ENCODE measurements at regions not wholly inside any gene's neighbourhood (a gene's known extent, or its start where the extent isn't known, plus 50 kb on each side); places are given as distances from the start of the nearest gene placed in this dataset.

DNA sequence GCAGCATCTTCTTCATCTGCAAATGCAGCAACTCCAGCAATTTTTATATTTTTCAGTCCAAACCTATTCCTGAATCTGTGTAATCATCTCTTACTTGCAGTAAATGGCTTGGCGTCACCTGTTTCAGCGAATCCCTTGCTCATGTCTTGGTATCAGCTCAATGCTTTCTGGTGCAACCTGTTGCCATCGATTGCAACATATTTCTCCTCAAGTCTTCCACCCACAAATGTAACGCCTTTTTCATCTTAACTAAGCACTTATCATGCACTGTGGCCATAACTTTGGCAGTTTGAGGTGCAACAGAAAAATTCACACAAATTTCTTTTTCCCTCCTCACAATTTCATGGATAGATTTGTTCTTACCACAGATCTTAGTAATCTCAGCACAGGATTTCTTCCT, 168.3 kb downstream of the HERPUD2 start:
- TF ChIP-seq EZH2phosphoT487 (conservative IDR thresholded peaks at IDR 0.05; ENCODE audit: low read length) = no peak
- TF ChIP-seq, protein P1, sequence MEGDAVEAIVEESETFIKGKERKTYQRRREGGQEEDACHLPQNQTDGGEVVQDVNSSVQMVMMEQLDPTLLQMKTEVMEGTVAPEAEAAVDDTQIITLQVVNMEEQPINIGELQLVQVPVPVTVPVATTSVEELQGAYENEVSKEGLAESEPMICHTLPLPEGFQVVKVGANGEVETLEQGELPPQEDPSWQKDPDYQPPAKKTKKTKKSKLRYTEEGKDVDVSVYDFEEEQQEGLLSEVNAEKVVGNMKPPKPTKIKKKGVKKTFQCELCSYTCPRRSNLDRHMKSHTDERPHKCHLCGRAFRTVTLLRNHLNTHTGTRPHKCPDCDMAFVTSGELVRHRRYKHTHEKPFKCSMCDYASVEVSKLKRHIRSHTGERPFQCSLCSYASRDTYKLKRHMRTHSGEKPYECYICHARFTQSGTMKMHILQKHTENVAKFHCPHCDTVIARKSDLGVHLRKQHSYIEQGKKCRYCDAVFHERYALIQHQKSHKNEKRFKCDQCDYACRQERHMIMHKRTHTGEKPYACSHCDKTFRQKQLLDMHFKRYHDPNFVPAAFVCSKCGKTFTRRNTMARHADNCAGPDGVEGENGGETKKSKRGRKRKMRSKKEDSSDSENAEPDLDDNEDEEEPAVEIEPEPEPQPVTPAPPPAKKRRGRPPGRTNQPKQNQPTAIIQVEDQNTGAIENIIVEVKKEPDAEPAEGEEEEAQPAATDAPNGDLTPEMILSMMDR (IDR thresholded peaks at IDR 0.05; ENCODE audit: insufficient read depth, low read length, poor library complexity, severe bottlenecking) = no peak

GRCh38 chr7:35524112-35524804, 170.7 kb downstream of the HERPUD2 start:
- TF ChIP-seq, protein P1 (IDR thresholded peaks at IDR 0.05; ENCODE audit: insufficient read depth, low read length, poor library complexity, severe bottlenecking) = no peak
- no peak for TF ChIP-seq EZH2phosphoT487 (conservative IDR thresholded peaks at IDR 0.05; ENCODE audit: low read length)
- no peaks in the 10 kb centered on the region for H3K9me2 ChIP-seq (replicated peaks; ENCODE audit: insufficient read depth, low read length)
- H3K9me3 ChIP-seq (ENCODE audit: insufficient read depth, low read length) = no peaks in the 10 kb centered on the region
- H3K79me2 ChIP-seq (ENCODE audit: insufficient read depth, low read length) = no peaks in the 10 kb centered on the region
- H4K20me1 ChIP-seq (ENCODE audit: low read depth, low read length) = no peaks in the 10 kb centered on the region
- no peak overlapping the region for H3K4me2 ChIP-seq (ENCODE audit: low read depth, low read length, poor library complexity, severe bottlenecking)
- no peak overlapping the region for H2AFZ ChIP-seq (ENCODE audit: low read depth, low read length, severe bottlenecking)
- H3K27ac ChIP-seq (ENCODE audit: low read depth, low read length) = no peak overlapping the region
- no peak overlapping the region for H3K9ac ChIP-seq (ENCODE audit: low read length)
- H3K4me3 ChIP-seq (ENCODE audit: insufficient read depth, low read length, poor library complexity, severe bottlenecking) = no peak overlapping the region
- H3K27me3 ChIP-seq (ENCODE audit: low read length) = no peaks in the 10 kb centered on the region
- H3K36me3 ChIP-seq (ENCODE audit: low read length) = no peaks in the 10 kb centered on the region
- H3F3A ChIP-seq (ENCODE audit: insufficient read depth) = no peaks in the 10 kb centered on the region

More for the DNA sequence above, 168.3 kb downstream of the HERPUD2 start:
- H3K4me3 ChIP-seq (ENCODE audit: insufficient read depth, low read length, poor library complexity, severe bottlenecking) = no peak overlapping the region
- H3K9me2 ChIP-seq (replicated peaks; ENCODE audit: insufficient read depth, low read length) = no peaks in the 10 kb centered on the region
- H4K20me1 ChIP-seq (ENCODE audit: low read depth, low read length) = no peaks in the 10 kb centered on the region
- no peaks in the 10 kb centered on the region for H3K9me3 ChIP-seq (ENCODE audit: insufficient read depth, low read length)
- H3K9ac ChIP-seq (ENCODE audit: low read length) = no peak overlapping the region
- no peaks in the 10 kb centered on the region for H3F3A ChIP-seq (ENCODE audit: insufficient read depth)
- H2AFZ ChIP-seq (ENCODE audit: low read depth, low read length, severe bottlenecking) = no peak overlapping the region
- H3K27ac ChIP-seq (ENCODE audit: low read depth, low read length) = no peak overlapping the region
- no peaks in the 10 kb centered on the region for H3K27me3 ChIP-seq (ENCODE audit: low read length)
- no peak overlapping the region for H3K4me2 ChIP-seq (ENCODE audit: low read depth, low read length, poor library complexity, severe bottlenecking)
- no peaks in the 10 kb centered on the region for H3K79me2 ChIP-seq (ENCODE audit: insufficient read depth, low read length)
- H3K36me3 ChIP-seq (ENCODE audit: low read length) = no peaks in the 10 kb centered on the region

GRCh38 chr7:35523292-35523691, 171.6 kb downstream of the HERPUD2 start:
- no peak overlapping the region for H3K4me2 ChIP-seq (ENCODE audit: low read depth, low read length, poor library complexity, severe bottlenecking)
- TF ChIP-seq, protein P1 (IDR thresholded peaks at IDR 0.05; ENCODE audit: insufficient read depth, low read length, poor library complexity, severe bottlenecking) = no peak
- no peak for TF ChIP-seq EZH2phosphoT487 (conservative IDR thresholded peaks at IDR 0.05; ENCODE audit: low read length)
- no peaks in the 10 kb centered on the region for H3K9me3 ChIP-seq (ENCODE audit: insufficient read depth, low read length)
- no peak overlapping the region for H3K4me3 ChIP-seq (ENCODE audit: insufficient read depth, low read length, poor library complexity, severe bottlenecking)
- no peak overlapping the region for H3K9ac ChIP-seq (ENCODE audit: low read length)
- no peak overlapping the region for H3K27ac ChIP-seq (ENCODE audit: low read depth, low read length)
- H4K20me1 ChIP-seq (ENCODE audit: low read depth, low read length) = no peaks in the 10 kb centered on the region
- no peaks in the 10 kb centered on the region for H3F3A ChIP-seq (ENCODE audit: insufficient read depth)
- H3K79me2 ChIP-seq (ENCODE audit: insufficient read depth, low read length) = no peaks in the 10 kb centered on the region
- no peaks in the 10 kb centered on the region for H3K9me2 ChIP-seq (replicated peaks; ENCODE audit: insufficient read depth, low read length)
- no peaks in the 10 kb centered on the region for H3K27me3 ChIP-seq (ENCODE audit: low read length)
- no peaks in the 10 kb centered on the region for H3K36me3 ChIP-seq (ENCODE audit: low read length)
- H2AFZ ChIP-seq (ENCODE audit: low read depth, low read length, severe bottlenecking) = no peak overlapping the region

Measured in SU-DHL-6 (cell line).